K562 (cell line): ENCODE measurements at regions not wholly inside any gene's neighbourhood (a gene's known extent, or its start where the extent isn't known, plus 50 kb on each side); places are given as distances from the start of the nearest gene placed in this dataset.

Source experiments
- ATAC-seq: fragments of 200-7000 bp; cut with Tn5 transposase; 3 replicates; pipeline ENCODE4 v1.9.1; 2020; ENCODE audit warnings: moderate library complexity
- BruUV-seq: library from RNA; stranded (reverse); fragments of 400-500 nt; replicated peaks from 2 replicates; lab custom pipeline; 2021; lab: Mats Ljungman, UMichigan
- CTCF ChIA-PET: fragments of 300-600 bp; formaldehyde crosslinking; extraction: SDS; loops from one replicate; lab custom pipeline; 2021; ENCODE audit warnings: low intra/inter-chr PET ratio; lab: Yijun Ruan, JAX
- POLR2A ChIA-PET: fragments of 300-600, 350-650 bp; sonication (Branson Sonifier 250); formaldehyde crosslinking; extraction: SDS; loops from one replicate; lab custom pipeline; 2021; ENCODE audit warnings: antibody characterized with exemption, inconsistent platforms; lab: Yijun Ruan, JAX
- DNase-seq, 4 experiments: peaks; one replicate each; pipeline versions ENCODE4 v3.0.0 to v3.0.0-alpha.2; 2011 to 2018; ENCODE audit warnings: low spot score in 3 of 4, mixed read lengths in 3 of 4; ENCODE audit errors: extremely low read depth in 1 of 4
- FAIRE-seq: peaks from 2 replicates; lab custom pipeline; 2011; peaks lifted over from hg19 to GRCh38; lab: Jason Lieb, UNC
- H2AFZ ChIP-seq: 2 replicates; pipeline ENCODE4 v1.6.0; 2011; ENCODE audit warnings: low read depth, low read length, control low read depth, inconsistent platforms
- H3K27ac ChIP-seq: fragments of 200-600 bp; 3 replicates; pipeline ENCODE4 v1.8.0; 2011; ENCODE audit warnings: low read depth, mild to moderate bottlenecking, control low read depth, inconsistent platforms, low read length, moderate library complexity, mixed read lengths; ENCODE audit errors: extremely low read depth
- H3K27me3 ChIP-seq, 2 experiments: fragments of 300-600 bp in 1 of 2; 2 replicates in 1 of 2; 3 replicates in 1 of 2; pipeline versions ENCODE4 v1.6.0 to v1.8.0; 2011; ENCODE audit warnings: inconsistent platforms in 2 of 2, low read length in 2 of 2, mild to moderate bottlenecking in 1 of 2, mixed read lengths in 1 of 2, moderate library complexity in 1 of 2; ENCODE audit not compliant: control insufficient read depth in 2 of 2, insufficient read depth in 2 of 2
- H3K36me3 ChIP-seq: fragments of 300-600 bp; 3 replicates; pipeline ENCODE4 v1.8.0; 2011; ENCODE audit warnings: mild to moderate bottlenecking, low read length, inconsistent platforms; ENCODE audit not compliant: control insufficient read depth, insufficient read depth
- H3K4me1 ChIP-seq, 2 experiments: fragments of 200-600 bp in 1 of 2; replicated peaks in 1 of 2; 2 replicates in 1 of 2; 3 replicates in 1 of 2; pipeline versions ENCODE4 v1.5.1 to v1.8.0; 2011; ENCODE audit warnings: inconsistent platforms in 2 of 2, low read length in 2 of 2, mild to moderate bottlenecking in 1 of 2, mixed read lengths in 1 of 2, moderate library complexity in 1 of 2; ENCODE audit not compliant: control insufficient read depth in 2 of 2, insufficient read depth in 2 of 2
- H3K4me2 ChIP-seq: 2 replicates; pipeline ENCODE4 v1.6.1; 2011; ENCODE audit warnings: low read length, control low read depth, inconsistent platforms, mixed read lengths; ENCODE audit not compliant: insufficient read depth
- H3K4me3 ChIP-seq: fragments of 200-600 bp; sonication (generic), shearing (Covaris generic); 2 replicates; pipeline ENCODE4 v1.5.1; 2016; ENCODE audit warnings: control low read depth, inconsistent platforms
- H3K79me2 ChIP-seq: fragments of 200-600 bp; 3 replicates; pipeline ENCODE4 v1.8.0; 2011; ENCODE audit warnings: low read length, inconsistent platforms; ENCODE audit not compliant: control insufficient read depth, insufficient read depth
- H3K9ac ChIP-seq, 2 experiments: 2 replicates each; pipeline versions ENCODE4 v1.6.0 to v1.6.1; 2011; ENCODE audit warnings: low read depth in 2 of 2, low read length in 2 of 2, control low read depth in 1 of 2, inconsistent platforms in 1 of 2, mild to moderate bottlenecking in 1 of 2, mixed read lengths in 1 of 2; ENCODE audit not compliant: insufficient read depth in 1 of 2
- H3K9me1 ChIP-seq: one replicate; pipeline ENCODE4 v1.6.0; 2011; ENCODE audit warnings: inconsistent platforms, mild to moderate bottlenecking, low read length, moderate library complexity; ENCODE audit not compliant: control insufficient read depth, insufficient read depth
- H3K9me3 ChIP-seq: replicated peaks from 2 replicates; pipeline ENCODE4 v1.5.1; 2011; ENCODE audit warnings: low read depth, low read length, inconsistent platforms; ENCODE audit not compliant: control insufficient read depth, insufficient read depth
- H4K20me1 ChIP-seq: replicated peaks from 2 replicates; pipeline ENCODE4 v1.6.1; 2011; ENCODE audit warnings: low read length, inconsistent platforms, mixed read lengths; ENCODE audit not compliant: control insufficient read depth, insufficient read depth
- CHCHD3 ChIP-seq: fragments of 250-450 bp; sonication (Bioruptor Pico); IDR thresholded peaks from 2 replicates; pipeline ENCODE4 v2.1.2; 2022; ENCODE audit warnings: mild to moderate bottlenecking
- CLOCK ChIP-seq: fragments of 250-450 bp; sonication (Bioruptor Pico); IDR thresholded peaks from 2 replicates; pipeline ENCODE4 v1.4.0; 2020; ENCODE audit warnings: mild to moderate bottlenecking, moderate library complexity, borderline replicate concordance
- ETS1 ChIP-seq: conservative IDR thresholded peaks from 2 replicates; pipeline ENCODE4 v1.6.1; 2011; ENCODE audit warnings: low read depth, mild to moderate bottlenecking, low read length; ENCODE audit not compliant: control insufficient read depth
- PRDM10 ChIP-seq: fragments of 450-650 bp; IDR thresholded peaks from 2 replicates; pipeline ENCODE4 v1.6.1; 2018; ENCODE audit not compliant: partially characterized antibody
- RHOXF2B ChIP-seq: fragments of 250-450 bp; sonication (Bioruptor Pico); conservative IDR thresholded peaks from 2 replicates; pipeline ENCODE4 v1.5.1; 2021
- SAP30 ChIP-seq: fragments of 200-600 bp; sonication (generic); IDR thresholded peaks from 2 replicates; pipeline ENCODE4 v1.6.1; 2012; ENCODE audit warnings: borderline replicate concordance, low read depth, mild to moderate bottlenecking, moderate library complexity, low read length, control low read depth, inconsistent platforms; ENCODE audit not compliant: insufficient read depth, poor library complexity, severe bottlenecking
- TCF3 ChIP-seq: sonication (generic); formaldehyde crosslinking; IDR thresholded peaks from 2 replicates; pipeline ENCODE4 v1.4.0; 2020; ENCODE audit warnings: mild to moderate bottlenecking, missing genetic modification reagents
- TRIM24 ChIP-seq, 2 experiments: fragments of 450-650 bp; IDR thresholded peaks; 2 replicates each; pipeline ENCODE4 v1.6.1; 2016
- ZHX1 ChIP-seq: fragments of 150-350 bp; conservative IDR thresholded peaks from 2 replicates; pipeline ENCODE4 v1.6.1; 2014; ENCODE audit warnings: low read length
- ZNF263 ChIP-seq: sonication (generic); formaldehyde crosslinking; IDR thresholded peaks from 2 replicates; pipeline ENCODE4 v1.8.0; 2022; ENCODE audit warnings: mild to moderate bottlenecking, missing genetic modification reagents, borderline replicate concordance
- WGBS: fragments of 100-300 bp; shearing (Covaris generic); methylation state at CpG from one replicate; pipeline ENCODE4 v1.1.6; 2016; ENCODE audit warnings: low coverage, mixed read lengths; ENCODE audit not compliant: insufficient coverage; ENCODE audit errors: missing lambda C conversion rate; 5-methylcytosine and 5-hydroxymethylcytosine counted together
- in situ Hi-C: fragments of 300-500 bp; cut with MboI; formaldehyde crosslinking; loops from 4 replicates; pipeline ENCODE4 v1.15.0; 2018; ENCODE audit warnings: inconsistent platforms, mixed read lengths
- intact Hi-C: fragments of 100-400 bp; cut with micrococcal nuclease; formaldehyde crosslinking; loops from 2 replicates; pipeline ENCODE4 v1.14.2; 2022

GRCh38 chr13:79667771-79668170, 186.8 kb downstream of the NDFIP2 start (continued):
- TF ChIP-seq ETS1 = no peak

- BruUV-seq = no TSS peak
- ChIA-PET POLR2A (no interaction called here), CTCF (no interaction called here)
- Histone ChIP-seq H4K20me1 (no peaks in the 10 kb centered on the region), H3K9ac (no peak overlapping the region), H3K4me1 (no peaks in the 10 kb centered on the region), H3K9me3 (no peaks in the 10 kb centered on the region), H3K27ac (no peak overlapping the region), H3K4me3 (no peak overlapping the region), H3K79me2 (no peaks in the 10 kb centered on the region), H3K36me3 (no peaks in the 10 kb centered on the region), H3K9me1 (no peaks in the 10 kb centered on the region), H3K27me3 (no peaks in the 10 kb centered on the region), H2AFZ (no peak overlapping the region), H3K4me2 (no peak overlapping the region)
- DNase-seq = no peak
- ATAC-seq = no peak
- in situ Hi-C loops = no loop called here
- intact Hi-C loops = no loop called here
- FAIRE-seq = no peak
- WGBS = 0% methylated on average over 5 of the region's 6 CpGs
- TF ChIP-seq SAP30 = no peak
- TF ChIP-seq RHOXF2B (CRISPR knock-in tag) = no peak
- no peak for TF ChIP-seq CLOCK (CRISPR knock-in tag)
- no peak for TF ChIP-seq ZNF263
- TF ChIP-seq PRDM10 = no peak
- TF ChIP-seq TCF3 (CRISPR knock-in tag) = no peak
- TF ChIP-seq CHCHD3 (CRISPR knock-in tag) = no peak
- TF ChIP-seq TRIM24 (IDR thresholded peaks at IDR 0.05) = no peak
- no peak for TF ChIP-seq ZHX1
Observed at GRCh38 chr13:79663977-79664636, 183.2 kb downstream of the NDFIP2 start.
